NCI-H2171 treated with DMSO at 0.1 percent for 48 hours (cell line): ENCODE measurements at regions not wholly inside any gene's neighbourhood (a gene's known extent, or its start where the extent isn't known, plus 50 kb on each side); places are given as distances from the start of the nearest gene placed in this dataset.
"Not testable (repeated sequence)": the region's sequence is repeated elsewhere in the genome, so short reads cannot be mapped to it uniquely, and the experiment has no call there.

ENCODE experiments used
- DNase-seq: peaks from one replicate; lab custom pipeline; 2025; lab: John Stamatoyannopoulos, UW

- DNase-seq: no peak
Observed at GRCh38 chr16:61002479-61003204, 1033.6 kb downstream of the CDH8 start.

DNA sequence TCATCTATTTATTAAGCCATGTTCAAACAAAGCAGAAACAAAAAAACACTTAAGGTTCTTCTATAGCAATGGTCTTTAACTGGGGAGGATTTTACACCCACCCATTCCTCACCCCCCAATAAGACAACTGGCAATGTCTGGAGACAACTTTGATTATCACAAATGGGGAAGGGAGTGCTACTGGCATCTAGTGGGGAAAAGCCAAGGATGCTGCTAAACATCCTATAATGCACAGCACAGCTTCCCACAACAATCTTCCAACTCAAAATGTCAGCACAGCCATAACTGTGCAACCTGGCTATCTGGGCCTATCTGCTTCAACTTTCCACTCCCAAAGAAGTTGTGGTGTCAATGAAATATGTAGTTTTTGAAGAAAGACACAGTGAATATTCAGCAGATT is 1044.4 kb downstream of the CDH8 start:
- no peak for DNase-seq

DNA sequence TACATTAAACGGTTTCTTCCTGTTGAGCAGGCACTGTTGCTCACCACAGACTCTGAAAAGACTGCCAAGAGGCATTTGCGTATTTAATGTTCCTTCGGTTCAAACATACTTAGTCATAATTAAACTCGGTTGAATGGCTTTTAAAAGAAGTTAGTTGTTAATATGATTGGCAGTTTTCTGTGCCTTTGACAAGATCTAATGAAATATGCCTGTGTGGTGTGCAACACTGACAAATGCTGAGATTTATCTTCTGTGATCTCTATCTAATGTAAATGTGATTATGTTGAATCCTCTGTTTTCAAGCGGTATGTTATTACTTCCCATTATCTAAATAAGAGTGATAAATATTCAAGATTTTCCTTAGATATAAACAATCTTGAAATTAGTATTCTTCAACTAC is 1046.6 kb downstream of the CDH8 start:
- no peak for DNase-seq

- DNase-seq: no peak
Observed at GRCh38 chr16:60979119-60979518, 1057.1 kb downstream of the CDH8 start.

DNA sequence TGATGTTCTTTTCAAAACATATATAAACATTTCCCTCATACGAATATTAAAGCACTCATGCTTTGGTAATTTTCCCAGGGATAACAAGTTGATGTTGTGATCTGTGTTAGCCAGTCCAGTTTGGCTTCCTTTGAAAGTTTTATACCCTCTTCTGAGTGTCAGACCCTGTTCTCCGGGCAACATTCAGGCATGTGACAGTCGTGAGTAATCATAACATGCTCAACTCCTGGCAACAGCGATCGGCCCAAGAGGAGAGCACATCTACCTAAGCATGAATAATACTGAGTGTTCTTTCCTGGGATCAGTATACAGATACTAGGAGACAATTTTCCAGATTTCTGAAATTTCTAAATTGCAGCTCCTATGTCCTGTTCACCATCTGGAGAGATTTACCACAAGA is 1086.4 kb downstream of the CDH8 start:
- DNase-seq: no peak

GRCh38 chr16:60945225-60945624 is 1091.0 kb downstream of the CDH8 start:
- no peak for DNase-seq

DNA sequence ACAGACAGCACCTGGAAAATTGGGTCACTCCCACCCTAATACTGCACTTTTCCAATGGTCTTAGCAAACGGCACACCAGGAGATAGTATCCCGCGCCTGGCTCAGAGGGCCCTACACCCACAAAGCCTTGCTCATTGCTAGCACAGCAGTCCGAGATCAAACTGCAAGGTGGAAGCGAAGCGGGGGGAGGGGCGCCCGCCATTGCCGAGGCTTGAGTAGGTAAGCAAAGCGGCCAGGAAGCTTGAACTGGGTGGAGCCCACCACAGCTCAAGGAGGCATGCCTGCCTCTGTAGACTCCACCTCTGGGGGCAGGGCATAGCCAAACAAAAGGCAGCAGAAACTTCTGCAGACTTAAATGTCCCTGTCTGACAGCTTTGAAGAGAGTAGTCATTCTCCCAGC is 1100.0 kb downstream of the CDH8 start:
- not testable (repeated sequence) for DNase-seq

DNA sequence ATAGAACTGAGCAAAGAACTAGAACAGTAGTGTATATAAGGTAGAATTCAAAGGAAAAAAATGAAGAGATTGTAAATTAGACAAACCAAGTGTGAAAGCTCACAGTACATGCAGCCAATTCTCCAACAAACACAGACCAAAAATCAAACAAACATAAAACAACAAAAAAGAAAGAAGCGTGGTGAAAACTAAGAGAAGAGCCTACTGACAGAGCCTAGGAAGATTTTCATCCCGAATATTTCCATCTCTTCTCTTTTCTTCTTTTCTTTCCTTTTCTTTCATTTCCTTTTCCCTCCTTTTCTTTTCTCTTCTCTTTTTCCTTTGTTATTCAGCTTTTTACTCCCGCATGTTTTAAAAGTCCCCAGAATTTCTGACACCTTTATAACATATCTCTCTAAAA is 1103.6 kb downstream of the CDH8 start:
- no peak for DNase-seq

DNA sequence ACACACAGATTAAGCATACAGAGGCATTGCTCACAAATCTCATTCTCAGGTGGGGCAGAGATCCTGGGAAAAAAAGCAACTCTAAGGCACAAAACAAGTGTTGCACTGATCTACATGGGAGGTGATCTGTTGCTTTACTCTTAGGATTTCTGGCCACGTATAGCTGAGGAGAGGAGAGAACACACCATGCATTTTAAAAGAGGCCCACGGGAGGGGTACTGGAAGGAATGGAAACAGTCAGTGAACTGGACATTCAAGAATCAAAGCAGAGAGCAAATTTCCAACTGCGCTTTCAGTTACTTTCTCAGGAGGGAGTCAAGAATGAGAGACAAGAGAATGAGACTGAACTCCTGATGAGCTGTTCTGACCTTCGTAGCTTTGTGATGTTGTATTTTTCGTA is 1105.9 kb downstream of the CDH8 start:
- no peak for DNase-seq

GRCh38 chr16:60922920-60923319 is 1113.3 kb downstream of the CDH8 start:
- no peak for DNase-seq

- no peak for DNase-seq
Observed at GRCh38 chr16:60914334-60914733, 1121.9 kb downstream of the CDH8 start.

- no peak for DNase-seq
Observed at GRCh38 chr16:60907645-60908044, 1128.6 kb downstream of the CDH8 start.

DNA sequence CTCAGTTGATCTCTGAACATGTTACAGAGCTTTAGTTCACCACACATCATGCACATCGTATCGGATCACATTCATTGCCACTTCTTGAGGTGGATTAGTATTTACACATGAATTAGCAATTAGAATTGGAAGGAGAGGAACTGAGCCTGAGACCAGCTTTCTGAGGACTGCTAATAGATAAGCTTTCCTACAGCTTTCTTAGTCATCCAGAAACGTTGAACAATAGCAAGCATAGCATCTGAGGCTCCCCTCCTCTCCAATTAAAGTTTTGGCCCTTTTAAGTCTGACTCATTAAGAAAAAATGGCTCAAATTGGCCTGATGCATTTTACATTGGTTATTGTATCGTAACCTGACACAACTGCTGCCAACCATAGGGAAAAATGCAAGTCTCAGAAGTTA is 1130.4 kb downstream of the CDH8 start:
- DNase-seq: no peak

DNA sequence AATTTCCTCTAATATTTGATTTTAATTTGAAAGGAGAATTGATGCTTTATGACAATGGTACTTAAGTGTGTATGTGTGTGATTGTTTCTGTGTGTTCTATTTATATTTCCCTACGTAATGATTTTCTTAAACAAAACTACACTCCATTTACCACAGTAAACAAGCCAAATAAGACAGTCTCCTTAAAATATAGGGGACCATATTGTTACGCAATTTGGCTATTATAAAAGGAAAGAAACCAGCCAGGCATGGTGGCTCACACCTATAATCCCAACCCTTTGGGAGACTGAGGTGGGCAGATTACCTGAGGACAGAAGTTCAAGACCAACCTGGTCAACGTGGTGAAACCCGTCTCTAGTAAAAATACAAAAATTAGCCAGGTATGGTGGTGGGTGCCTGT is 1134.1 kb downstream of the CDH8 start:
- no peak for DNase-seq

GRCh38 chr16:60882816-60883215 is 1153.4 kb downstream of the CDH8 start:
- no peak for DNase-seq

DNA sequence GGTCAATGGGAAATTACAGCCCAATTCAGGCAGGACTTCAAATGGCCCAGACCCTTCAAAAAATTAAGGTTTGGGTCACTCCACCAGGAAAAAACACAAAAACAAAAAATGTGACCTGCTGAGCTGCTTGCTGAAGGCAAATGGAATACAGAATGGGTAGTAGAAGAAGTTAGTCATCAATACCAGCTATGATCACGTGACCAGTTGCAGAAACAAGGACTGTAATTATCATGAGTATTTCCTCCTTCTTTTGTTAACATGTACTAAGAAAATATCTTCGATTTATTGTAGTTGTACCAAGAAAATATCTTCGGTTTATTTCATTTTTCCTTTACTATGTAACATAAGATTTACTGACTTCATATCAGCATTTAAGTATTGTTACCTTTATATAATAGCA is 1183.6 kb downstream of the CDH8 start:
- no peak for DNase-seq

DNA sequence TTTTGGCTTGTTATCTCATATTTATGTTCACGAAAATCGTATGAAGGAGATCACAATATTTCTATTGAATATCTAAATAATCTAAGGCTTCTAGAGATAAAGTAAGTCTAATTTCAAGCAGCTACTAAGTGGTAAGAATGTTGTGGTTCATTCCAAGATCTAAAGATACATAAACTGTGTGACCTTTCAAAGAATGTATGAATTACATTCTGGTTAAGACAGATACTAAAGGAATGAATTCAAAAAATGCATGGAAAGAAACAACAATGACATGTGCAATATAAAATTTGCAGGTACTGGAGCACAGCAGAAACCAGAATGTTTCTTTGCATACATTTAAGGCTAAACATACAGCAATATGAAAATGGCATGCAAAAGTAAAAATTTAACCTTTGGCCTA is 1214.6 kb downstream of the CDH8 start:
- no peak for DNase-seq

DNA sequence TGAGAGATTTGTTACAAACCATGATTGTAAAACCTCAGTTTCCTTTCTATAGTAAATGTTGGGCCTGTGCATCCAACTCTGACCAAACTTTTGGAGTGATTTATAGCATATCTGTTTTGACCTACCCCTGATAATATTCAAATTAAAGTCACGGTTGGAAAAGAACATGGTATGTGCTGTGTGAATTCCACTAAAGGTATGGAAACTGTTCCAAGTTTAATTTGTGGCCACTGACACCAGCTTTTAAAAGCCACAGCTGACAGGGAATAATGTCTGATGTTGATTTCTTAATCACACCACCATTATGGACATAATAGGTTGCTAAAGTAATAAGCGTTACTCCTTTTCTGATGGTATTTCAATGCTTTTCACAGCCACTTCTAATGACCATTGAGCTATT is 1215.9 kb downstream of the CDH8 start:
- no peak for DNase-seq

GRCh38 chr16:60818465-60818864 is 1217.8 kb downstream of the CDH8 start:
- DNase-seq: no peak

DNA sequence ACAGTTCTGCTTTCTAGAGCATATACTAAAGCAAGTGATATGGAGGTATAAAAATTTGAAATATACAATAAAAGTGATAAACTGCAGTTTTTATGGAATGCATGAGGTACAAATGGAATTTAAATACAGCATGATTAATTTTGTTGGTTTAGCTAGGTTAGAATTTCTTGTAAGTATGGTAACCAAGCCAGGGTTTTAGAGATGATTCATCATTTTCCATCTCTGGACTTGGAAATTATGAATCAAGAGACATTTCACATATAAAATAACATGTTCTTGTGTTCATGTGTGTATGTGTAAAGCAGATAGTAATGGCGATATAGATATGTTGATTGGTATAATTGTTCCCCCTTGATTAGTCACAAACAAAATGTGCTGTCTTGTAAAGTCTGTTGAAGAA is 1219.8 kb downstream of the CDH8 start:
- no peak for DNase-seq

DNA sequence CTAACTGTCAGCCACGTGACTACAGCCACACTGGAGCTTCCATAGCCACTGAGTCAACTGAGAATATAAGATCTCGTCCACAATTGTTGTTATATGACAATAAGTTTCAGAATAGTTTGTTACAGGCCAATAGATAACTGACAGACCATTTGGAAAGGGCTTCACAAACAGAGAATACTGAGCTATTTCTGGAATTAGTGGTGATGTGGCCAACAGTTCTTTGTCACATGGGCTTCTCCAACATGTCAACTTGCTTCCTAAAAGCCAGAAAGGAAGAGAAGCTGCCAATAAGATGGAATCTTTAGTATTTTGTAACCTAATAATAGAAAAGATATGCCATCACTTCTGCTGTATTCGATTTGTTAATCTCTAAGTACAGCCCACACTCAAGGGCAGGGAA is 1220.4 kb downstream of the CDH8 start:
- no peak for DNase-seq

DNA sequence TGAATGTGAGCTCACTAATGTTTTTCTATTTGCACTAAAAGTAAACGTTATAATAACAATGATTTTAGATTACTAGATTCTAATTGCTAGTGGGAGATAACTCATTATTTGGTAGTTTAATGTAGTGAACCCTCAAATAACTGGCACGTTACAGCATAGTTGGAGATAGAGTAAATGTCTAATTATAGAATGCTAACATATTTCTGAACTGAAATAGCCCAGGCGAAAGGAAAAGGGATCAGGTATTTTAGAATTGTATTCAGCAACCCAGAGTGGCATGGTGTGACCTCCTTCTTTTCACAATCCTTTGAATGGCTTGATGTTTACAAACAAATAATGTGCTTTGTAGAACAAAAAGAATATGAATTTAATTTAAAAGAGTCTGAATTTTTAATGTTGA is 1221.2 kb downstream of the CDH8 start:
- no peak for DNase-seq

GRCh38 chr16:60811657-60812056 is 1224.6 kb downstream of the CDH8 start:
- no peak for DNase-seq

- DNase-seq: no peak
Observed at GRCh38 chr16:60811051-60811608, 1225.1 kb downstream of the CDH8 start.
